GM21723 (cell line): ENCODE measurements at regions not wholly inside any gene's neighbourhood (a gene's known extent, or its start where the extent isn't known, plus 50 kb on each side); places are given as distances from the start of the nearest gene placed in this dataset.
"Not testable (repeated sequence)": the region's sequence is repeated elsewhere in the genome, so short reads cannot be mapped to it uniquely, and the experiment has no call there.

Experiments used
- ATAC-seq: cut with Tn5 transposase; IDR thresholded peaks from one replicate; pipeline ENCODE4 v1.9.1; 2021; ENCODE audit warnings: mild to moderate bottlenecking, moderate library complexity; ENCODE audit not compliant: unreplicated experiment

GRCh38 chr14:86363047-86363446, 833.1 kb downstream of the FLRT2 start:
- ATAC-seq, result no peak

GRCh38 chr14:86357876-86358275, 827.9 kb downstream of the FLRT2 start:
- ATAC-seq, result no peak

- ATAC-seq, result no peak
Observed at GRCh38 chr14:86357119-86357518, 827.2 kb downstream of the FLRT2 start.

DNA sequence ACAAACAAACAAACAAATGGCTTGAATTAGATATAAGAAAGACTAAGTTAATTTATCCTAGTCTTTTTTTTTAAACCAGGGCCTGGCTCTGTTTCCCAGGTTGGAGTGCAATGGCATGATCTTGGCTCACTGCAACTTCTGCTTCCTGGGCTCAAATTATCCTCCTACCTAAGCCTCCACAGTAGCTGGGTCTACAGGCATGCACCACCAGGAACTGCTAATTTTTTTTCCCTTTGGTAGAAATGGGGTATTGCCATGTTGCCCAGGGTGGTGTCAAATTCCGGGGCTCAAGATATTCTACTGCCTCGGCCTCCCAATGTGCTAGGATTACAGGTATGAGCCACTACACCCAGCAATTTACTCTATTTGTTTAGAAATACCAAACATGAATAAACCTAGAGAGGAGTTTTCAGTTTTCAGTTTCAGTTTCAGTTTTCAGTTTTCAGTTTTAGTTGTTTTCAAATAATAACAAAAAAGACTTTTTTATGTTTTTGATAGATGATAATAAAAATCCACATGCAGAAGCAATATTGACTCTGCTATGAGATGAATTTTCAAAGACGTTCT, 817.0 kb downstream of the FLRT2 start:
- no peak for ATAC-seq

DNA sequence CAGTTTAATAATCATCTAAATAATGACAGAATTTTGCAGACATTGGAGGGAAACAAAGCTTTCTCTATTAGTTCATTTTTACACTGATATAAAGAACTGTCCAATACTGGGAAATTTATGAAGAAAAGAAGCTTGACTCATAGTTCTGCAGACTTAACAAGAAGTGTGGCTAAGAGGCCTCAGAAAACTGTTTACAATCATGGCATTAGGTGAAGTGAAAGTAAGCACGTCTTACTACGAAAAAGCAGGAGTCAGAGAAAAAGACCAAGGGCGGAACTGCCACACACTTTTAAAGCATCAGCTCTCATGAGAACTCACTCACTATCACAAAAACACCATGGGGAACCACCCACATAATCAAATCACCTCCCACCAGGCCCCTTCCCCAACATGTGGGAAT, 804.4 kb downstream of the FLRT2 start:
- no peak for ATAC-seq

DNA sequence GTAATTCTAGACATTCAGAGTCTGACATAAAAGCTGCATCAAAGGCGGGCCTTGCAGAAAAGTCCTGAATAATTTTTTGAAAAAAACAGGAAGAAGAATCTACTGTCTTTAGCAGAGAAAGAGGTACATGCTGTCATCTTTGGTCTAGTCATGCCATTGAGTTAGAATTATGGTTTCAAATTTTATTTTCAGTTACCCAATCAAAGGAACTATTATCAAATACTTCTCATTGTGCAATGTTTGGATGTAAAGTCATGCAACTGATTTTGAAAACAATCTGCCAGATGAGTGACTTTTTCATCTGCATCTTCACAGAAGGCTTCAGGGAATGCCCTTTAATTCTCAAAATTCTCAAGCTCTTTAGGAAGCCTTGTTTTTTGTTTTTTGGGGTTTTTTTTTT, 803.5 kb downstream of the FLRT2 start:
- no peak for ATAC-seq

- ATAC-seq, result no peak
Observed at GRCh38 chr14:86331341-86331740, 801.4 kb downstream of the FLRT2 start.

DNA sequence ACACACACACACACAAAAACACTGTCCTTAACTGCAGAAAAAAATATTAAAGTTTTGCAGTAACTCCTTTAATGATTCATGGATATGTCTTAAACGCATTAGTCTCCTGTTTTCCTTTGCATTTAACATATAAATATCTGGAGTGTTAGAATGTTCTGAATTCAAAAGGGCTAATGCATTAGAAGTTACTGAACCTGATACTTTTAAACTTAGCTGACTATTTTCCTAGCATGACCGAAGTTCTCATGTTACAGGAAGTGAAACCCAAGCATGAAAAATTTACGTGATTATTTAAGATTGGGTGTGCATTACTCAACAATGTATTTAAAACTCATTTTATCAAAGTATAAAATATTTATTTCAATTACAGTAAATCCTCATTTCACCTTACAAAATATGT, 791.2 kb downstream of the FLRT2 start:
- no peak for ATAC-seq

DNA sequence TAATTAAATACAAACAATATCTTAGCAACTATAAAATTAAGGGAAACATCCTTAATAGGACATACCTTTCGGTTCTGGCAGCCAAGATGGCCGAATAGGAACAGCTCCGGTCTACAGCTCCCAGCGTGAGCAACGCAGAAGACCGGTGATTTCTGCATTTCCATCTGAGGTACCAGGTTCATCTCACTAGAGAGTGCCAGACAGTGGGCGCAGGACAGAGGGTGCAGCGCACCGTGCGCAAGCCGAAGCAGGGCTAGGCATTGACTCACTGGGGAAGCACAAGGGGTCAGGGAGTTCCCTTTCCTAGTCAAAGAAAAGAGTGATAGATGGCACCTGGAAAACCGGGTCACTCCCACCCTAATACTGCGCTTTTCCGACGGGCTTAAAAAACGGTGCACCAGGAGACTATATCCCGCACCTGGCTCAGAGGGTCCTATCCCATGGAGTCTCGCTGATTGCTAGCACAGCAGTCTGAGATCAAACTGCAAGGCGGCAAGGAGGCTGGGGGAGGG, 782.3 kb downstream of the FLRT2 start:
- not testable (repeated sequence) for ATAC-seq

DNA sequence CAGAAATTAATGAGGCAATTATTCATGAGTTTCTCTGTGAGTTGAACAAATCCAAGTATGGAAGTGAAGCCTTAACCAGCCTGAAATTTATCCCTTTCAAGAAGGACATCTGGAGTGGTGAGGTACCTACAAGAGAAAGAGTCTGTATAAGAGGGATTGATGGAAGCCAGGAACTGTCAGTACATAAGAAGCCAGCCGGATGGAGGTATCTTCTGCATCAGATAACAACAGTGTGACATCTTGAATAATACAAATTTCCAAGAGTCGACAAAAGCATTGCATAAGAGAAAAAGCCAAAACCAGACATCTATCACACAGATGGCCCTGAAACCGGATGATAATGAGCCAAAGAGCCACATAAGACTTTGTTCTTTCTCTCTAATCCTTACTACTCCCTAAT, 781.2 kb downstream of the FLRT2 start:
- ATAC-seq, result no peak

GRCh38 chr14:86310611-86311010, 780.7 kb downstream of the FLRT2 start:
- ATAC-seq, result no peak

GRCh38 chr14:86310148-86310547, 780.2 kb downstream of the FLRT2 start:
- no peak for ATAC-seq

GRCh38 chr14:86305058-86305457, 775.1 kb downstream of the FLRT2 start:
- no peak for ATAC-seq

DNA sequence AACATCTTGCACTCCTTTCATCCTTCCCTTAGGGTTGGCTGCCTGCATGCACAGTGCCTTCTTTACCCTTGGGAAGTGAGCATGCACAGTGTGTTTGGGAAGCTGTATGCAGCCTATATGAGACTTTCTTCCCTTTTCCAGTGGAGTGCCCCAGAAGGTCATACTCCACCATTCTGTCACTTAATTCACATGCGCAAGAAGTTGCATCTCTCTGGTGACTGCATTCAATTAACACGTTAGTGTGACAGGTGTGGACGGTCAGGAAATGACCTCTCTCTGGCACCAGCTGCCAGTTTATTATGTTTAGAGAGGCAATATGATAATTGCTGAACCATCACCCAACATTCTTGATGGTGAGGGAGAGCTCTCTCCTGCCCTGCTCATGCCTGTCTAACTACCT, 770.0 kb downstream of the FLRT2 start:
- ATAC-seq, result no peak

GRCh38 chr14:86296173-86296572, 766.2 kb downstream of the FLRT2 start:
- no peak for ATAC-seq

GRCh38 chr14:86288336-86288735, 758.4 kb downstream of the FLRT2 start:
- ATAC-seq, result no peak

DNA sequence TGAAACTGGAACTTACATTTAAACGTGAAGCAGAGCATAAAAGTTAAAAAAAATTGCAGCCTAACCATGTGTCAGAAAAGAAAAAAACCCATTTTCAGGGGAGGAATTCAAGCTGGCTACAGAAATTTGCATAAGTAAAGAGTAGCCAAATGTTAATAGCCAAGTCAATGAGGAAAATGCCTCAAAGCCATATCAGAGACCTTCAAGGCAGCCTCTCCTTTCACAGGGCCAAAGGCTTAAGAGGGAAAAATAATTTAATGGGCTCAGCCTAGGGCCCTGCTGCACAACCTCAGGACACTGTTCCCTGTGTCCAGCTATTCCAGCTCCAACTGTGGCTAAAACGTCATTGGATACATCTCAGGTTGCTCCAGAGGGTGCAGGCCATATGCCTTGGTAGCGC, 749.5 kb downstream of the FLRT2 start:
- ATAC-seq, result no peak

DNA sequence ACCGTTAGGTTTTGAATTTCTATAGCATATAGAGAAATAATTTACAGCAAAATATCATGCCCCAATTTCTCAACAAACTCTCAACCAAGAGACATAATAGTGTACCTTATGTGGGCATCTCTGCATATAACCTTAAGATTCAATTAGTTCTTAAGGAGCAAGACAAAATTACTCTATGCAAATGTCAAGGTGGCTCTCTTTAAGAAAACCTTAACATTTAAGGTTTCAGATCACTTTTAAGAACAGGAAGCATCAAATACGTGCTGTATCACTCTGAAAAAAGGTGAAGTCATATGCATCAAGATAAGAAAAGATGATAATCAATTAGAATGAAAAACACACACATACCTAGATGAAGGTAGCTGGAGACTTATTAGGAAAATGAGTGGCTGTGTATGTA, 728.0 kb downstream of the FLRT2 start:
- no peak for ATAC-seq

DNA sequence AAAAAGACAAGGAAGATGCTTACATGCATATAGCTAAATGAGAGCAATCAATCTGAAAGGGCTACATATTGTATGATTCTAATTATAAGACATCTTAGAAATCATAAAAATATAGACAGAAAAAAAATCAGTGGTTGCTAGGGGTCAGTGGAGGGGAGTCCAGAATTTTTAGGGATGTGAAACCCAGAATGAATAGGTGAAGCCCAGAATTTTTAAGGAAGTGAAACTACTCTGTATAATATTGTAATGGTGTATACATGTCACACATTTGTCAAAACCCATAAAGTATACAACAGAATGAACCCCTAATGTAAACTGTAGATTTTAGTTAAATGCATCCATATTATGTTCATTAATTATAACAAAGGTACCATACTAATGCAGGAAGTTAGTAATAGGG, 713.2 kb downstream of the FLRT2 start:
- ATAC-seq, result no peak

DNA sequence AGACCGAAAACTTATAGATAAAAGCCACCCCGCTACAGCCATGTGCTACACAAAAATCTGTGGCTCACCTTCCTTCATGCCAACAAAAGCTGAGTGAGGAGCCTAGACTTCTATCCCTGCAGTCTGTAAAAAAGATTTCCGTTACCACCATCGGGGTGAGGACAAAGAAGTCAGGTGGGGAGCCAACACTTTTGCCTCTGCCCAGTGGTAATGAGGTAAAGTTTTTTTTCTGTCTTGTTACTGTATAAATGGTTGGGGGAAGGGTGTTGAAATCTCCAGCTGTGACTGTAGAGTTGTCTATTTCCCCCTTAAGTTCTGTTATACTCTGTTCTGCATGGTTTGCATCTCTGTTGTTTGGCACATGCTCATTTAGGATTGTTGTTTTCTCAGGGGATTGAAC, 707.8 kb downstream of the FLRT2 start:
- ATAC-seq, result no peak

DNA sequence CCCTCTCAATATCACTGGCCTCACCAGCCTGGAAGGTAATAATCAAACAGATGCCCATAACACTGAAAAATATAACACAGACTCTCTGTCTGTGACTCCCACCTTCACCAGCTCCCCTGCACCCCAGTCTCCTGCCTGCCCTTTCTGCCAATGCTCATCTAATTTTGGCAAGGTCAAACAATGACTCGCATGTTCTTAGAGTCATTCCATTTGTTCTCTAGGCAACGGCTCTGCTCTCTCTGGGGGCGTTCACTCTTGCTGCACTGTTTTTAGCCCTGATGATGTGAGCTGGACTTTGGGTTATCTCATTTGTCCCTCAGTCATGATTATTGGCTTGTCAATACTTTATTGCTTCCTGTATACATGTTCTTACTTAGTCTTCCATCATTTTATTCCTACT, 691.8 kb downstream of the FLRT2 start:
- no peak for ATAC-seq

DNA sequence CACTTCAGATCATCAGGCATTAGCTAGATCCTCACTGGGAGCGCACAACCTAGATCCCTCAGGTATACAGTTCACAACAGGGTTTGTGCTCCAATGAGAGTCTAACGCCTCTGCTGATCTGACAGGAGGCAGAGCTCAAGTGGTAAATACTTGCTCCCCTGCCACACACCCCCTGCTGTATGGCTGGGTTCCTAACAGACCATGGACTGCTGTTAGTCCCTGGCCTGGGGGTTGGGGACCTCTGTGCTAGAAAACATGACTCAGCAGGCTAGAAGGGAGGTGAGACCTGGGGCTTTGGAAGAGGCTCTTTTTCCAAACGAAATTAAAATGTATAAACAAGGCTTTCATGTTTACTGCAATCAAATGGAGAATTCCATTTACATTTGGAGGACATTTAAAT, 691.1 kb downstream of the FLRT2 start:
- no peak for ATAC-seq

- ATAC-seq, result no peak
Observed at GRCh38 chr14:86217523-86217922, 687.6 kb downstream of the FLRT2 start.
